HEK293 (cell line): ENCODE measurements at regions not wholly inside any gene's neighbourhood (a gene's known extent, or its start where the extent isn't known, plus 50 kb on each side); places are given as distances from the start of the nearest gene placed in this dataset.
A peak's percentile ranks its signal among the peaks of the same experiment; 100 is the strongest.

Experiments
- CTCF ChIA-PET: fragments of 350-600 bp; formaldehyde crosslinking; extraction: SDS; loops from one replicate; lab custom pipeline; 2021; ENCODE audit warnings: antibody characterized with exemption; lab: Yijun Ruan, JAX
- POLR2A ChIA-PET: fragments of 300-600 bp; formaldehyde crosslinking; extraction: SDS; loops from one replicate; lab custom pipeline; 2020; ENCODE audit warnings: antibody characterized with exemption, inconsistent platforms; lab: Yijun Ruan, JAX
- H3K27ac ChIP-seq: fragments of 200-500 bp; sonication (Bioruptor generic); 2 replicates; pipeline ENCODE4 v1.5.1; 2014; ENCODE audit warnings: low read depth, low read length, control low read depth, inconsistent platforms; ENCODE audit errors: extremely low read depth
- H3K36me3 ChIP-seq, 2 experiments: fragments of 200-500 bp in 1 of 2; sonication (Bioruptor generic) in 1 of 2; 1 replicate in 1 of 2; 2 replicates in 1 of 2; pipeline ENCODE4 v1.5.1; 2014 to 2017; ENCODE audit warnings: inconsistent platforms in 2 of 2, low read length in 2 of 2; ENCODE audit not compliant: control insufficient read depth in 2 of 2, insufficient read depth in 1 of 2
- H3K4me1 ChIP-seq: fragments of 200-500 bp; sonication (Bioruptor generic); 2 replicates; pipeline ENCODE4 v1.5.1; 2014; ENCODE audit warnings: mild to moderate bottlenecking, low read length, inconsistent platforms; ENCODE audit not compliant: control insufficient read depth, insufficient read depth
- H3K4me3 ChIP-seq: 2 replicates; pipeline ENCODE4 v1.5.1; 2011; ENCODE audit warnings: low read depth, mild to moderate bottlenecking, control low read depth, low read length, moderate library complexity
- H3K9me3 ChIP-seq: fragments of 200-500 bp; sonication (Bioruptor generic); 2 replicates; pipeline ENCODE4 v1.5.1; 2014; ENCODE audit warnings: low read depth, low read length, inconsistent platforms; ENCODE audit not compliant: control insufficient read depth, insufficient read depth
- AEBP2 ChIP-seq: fragments of 450-650 bp; formaldehyde crosslinking; IDR thresholded peaks from 2 replicates; pipeline ENCODE4 v1.5.1; 2016; ENCODE audit warnings: missing biosample characterization, missing genetic modification characterization, borderline replicate concordance
- EGR2 ChIP-seq: fragments of 450-650 bp; formaldehyde crosslinking; IDR thresholded peaks from 2 replicates; pipeline ENCODE4 v1.5.1; 2016; ENCODE audit warnings: low read depth, missing biosample characterization, missing genetic modification characterization
- GLI2 ChIP-seq: fragments of 450-650 bp; formaldehyde crosslinking; IDR thresholded peaks from 2 replicates; pipeline ENCODE4; 2017; ENCODE audit warnings: missing biosample characterization, missing genetic modification characterization, low read depth, borderline replicate concordance
- GLIS1 ChIP-seq: fragments of 450-650 bp; formaldehyde crosslinking; IDR thresholded peaks from 2 replicates; pipeline ENCODE4 v1.5.1; 2016; ENCODE audit warnings: missing biosample characterization, missing genetic modification characterization
- GLIS2 ChIP-seq: fragments of 450-650 bp; formaldehyde crosslinking; IDR thresholded peaks from 2 replicates; pipeline ENCODE4 v1.5.1; 2016; ENCODE audit warnings: missing biosample characterization, missing genetic modification characterization
- KLF10 ChIP-seq: fragments of 450-650 bp; IDR thresholded peaks from 2 replicates; pipeline ENCODE4 v1.5.1; 2018; ENCODE audit warnings: missing biosample characterization, mild to moderate bottlenecking, missing genetic modification characterization
- MEIS1 ChIP-seq: sonication (generic); formaldehyde crosslinking; IDR thresholded peaks from 2 replicates; pipeline ENCODE4 v1.8.1; 2022; ENCODE audit warnings: missing genetic modification reagents, mild to moderate bottlenecking, borderline replicate concordance
- MYNN ChIP-seq: fragments of 450-650 bp; formaldehyde crosslinking; IDR thresholded peaks from 2 replicates; pipeline ENCODE4 v1.5.1; 2016; ENCODE audit warnings: missing biosample characterization, missing genetic modification characterization, borderline replicate concordance
- SP3 ChIP-seq: fragments of 450-650 bp; formaldehyde crosslinking; IDR thresholded peaks from 2 replicates; pipeline ENCODE4 v1.5.1; 2016; ENCODE audit warnings: missing biosample characterization, missing genetic modification characterization
- TCF7L2 ChIP-seq: IDR thresholded peaks from 2 replicates; pipeline ENCODE4 v1.6.1; 2011; ENCODE audit warnings: low read depth, mild to moderate bottlenecking, inconsistent platforms, low read length, moderate library complexity, borderline replicate concordance
- ZBTB44 ChIP-seq: fragments of 450-650 bp; IDR thresholded peaks from 2 replicates; pipeline ENCODE4 v1.5.1; 2018; ENCODE audit warnings: missing biosample characterization, mild to moderate bottlenecking, missing genetic modification characterization
- ZBTB7A ChIP-seq: fragments of 450-650 bp; formaldehyde crosslinking; IDR thresholded peaks from 2 replicates; pipeline ENCODE4 v1.5.1; 2016; ENCODE audit warnings: low read depth, missing biosample characterization, missing genetic modification characterization
- ZFHX2 ChIP-seq: fragments of 450-650 bp; formaldehyde crosslinking; conservative IDR thresholded peaks from 2 replicates; pipeline ENCODE4 v1.5.1; 2016; ENCODE audit warnings: missing biosample characterization, missing genetic modification characterization
- ZIC2 ChIP-seq: fragments of 450-650 bp; formaldehyde crosslinking; IDR thresholded peaks from 2 replicates; pipeline ENCODE4 v1.5.1; 2016; ENCODE audit warnings: missing biosample characterization, missing genetic modification characterization
- ZNF133 ChIP-seq: fragments of 450-650 bp; formaldehyde crosslinking; IDR thresholded peaks from 2 replicates; pipeline ENCODE4 v1.5.1; 2016; ENCODE audit warnings: missing biosample characterization, missing genetic modification characterization
- ZNF146 ChIP-seq: fragments of 450-650 bp; formaldehyde crosslinking; IDR thresholded peaks from 2 replicates; pipeline ENCODE4 v1.5.1; 2016; ENCODE audit warnings: missing biosample characterization, missing genetic modification characterization
- ZNF18 ChIP-seq: fragments of 450-650 bp; formaldehyde crosslinking; IDR thresholded peaks from 2 replicates; pipeline ENCODE4 v1.5.1; 2016; ENCODE audit warnings: missing biosample characterization, missing genetic modification characterization
- ZNF248 ChIP-seq: fragments of 450-650 bp; formaldehyde crosslinking; IDR thresholded peaks from 2 replicates; pipeline ENCODE4 v1.5.1; 2017; ENCODE audit warnings: missing biosample characterization, missing genetic modification characterization
- ZNF341 ChIP-seq: fragments of 450-650 bp; formaldehyde crosslinking; IDR thresholded peaks from 2 replicates; pipeline ENCODE4; 2016; ENCODE audit warnings: low read depth, missing biosample characterization, missing genetic modification characterization
- ZNF350 ChIP-seq: fragments of 450-650 bp; formaldehyde crosslinking; IDR thresholded peaks from 2 replicates; pipeline ENCODE4 v1.5.0; 2017; ENCODE audit warnings: missing biosample characterization, mild to moderate bottlenecking, missing genetic modification characterization
- ZNF514 ChIP-seq: fragments of 450-650 bp; formaldehyde crosslinking; IDR thresholded peaks from 2 replicates; pipeline ENCODE4 v1.5.1; 2016; ENCODE audit warnings: missing biosample characterization, missing genetic modification characterization
- ZNF530 ChIP-seq: fragments of 450-650 bp; formaldehyde crosslinking; IDR thresholded peaks from 2 replicates; pipeline ENCODE4 v1.5.1; 2016; ENCODE audit warnings: low read depth, missing biosample characterization, missing genetic modification characterization
- ZNF558 ChIP-seq: fragments of 450-650 bp; formaldehyde crosslinking; IDR thresholded peaks from 2 replicates; pipeline ENCODE4 v1.5.1; 2016; ENCODE audit warnings: missing biosample characterization, missing genetic modification characterization
- ZNF701 ChIP-seq: fragments of 450-650 bp; formaldehyde crosslinking; IDR thresholded peaks from 2 replicates; pipeline ENCODE4 v1.5.1; 2016; ENCODE audit warnings: missing biosample characterization, missing genetic modification characterization
- ZNF707 ChIP-seq: fragments of 450-650 bp; formaldehyde crosslinking; IDR thresholded peaks from 2 replicates; pipeline ENCODE4 v1.5.1; 2016; ENCODE audit warnings: missing biosample characterization, missing genetic modification characterization
- ZNF76 ChIP-seq: fragments of 450-650 bp; formaldehyde crosslinking; IDR thresholded peaks from 2 replicates; pipeline ENCODE4; 2016; ENCODE audit warnings: low read depth, missing biosample characterization, missing genetic modification characterization, borderline replicate concordance
- ZXDB ChIP-seq: fragments of 450-650 bp; formaldehyde crosslinking; IDR thresholded peaks from 2 replicates; pipeline ENCODE4 v1.5.1; 2016; ENCODE audit warnings: missing biosample characterization, missing genetic modification characterization

GRCh38 chr12:124407074-124407473, 112.2 kb downstream of the RFLNA start:
- no peak overlapping the region for H3K27ac ChIP-seq
- POLR2A ChIA-PET = no interaction called here
- no peaks in the 10 kb centered on the region for H3K4me1 ChIP-seq
- H3K9me3 ChIP-seq = no peaks in the 10 kb centered on the region
- H3K4me3 ChIP-seq = no peak overlapping the region
- peaks cover 0 to 14% of the 10 kb centered on the region in 2 experiments for H3K36me3 ChIP-seq
- CTCF ChIA-PET = no interaction called here
- TF ChIP-seq TCF7L2 (no peak), MEIS1 (CRISPR knock-in tag) (no peak)

- CTCF ChIA-PET = interaction anchor here (0.5 kb wide), 1 partner anchor 96 kb away, joined by 3 read pairs; no protein-coding TSS in a partner anchor
- POLR2A ChIA-PET = no interaction called here
- Histone ChIP-seq H3K4me3 (no peak overlapping the region), H3K9me3 (no peaks in the 10 kb centered on the region), H3K4me1 (no peaks in the 10 kb centered on the region), H3K36me3 (peaks cover 0 to 23% of the 10 kb centered on the region in 2 experiments), H3K27ac (no peak overlapping the region)
- TF ChIP-seq ZNF341 (tag by site-specific recombination) = 0 out of 2 replicates have a peak, but pooled peaks have one; percentile 16
- no peak for TF ChIP-seq ZBTB7A (tag by site-specific recombination)
- TF ChIP-seq ZNF350 = no peak
Observed at GRCh38 chr12:124406043-124406442, 111.2 kb downstream of the RFLNA start.

- Histone ChIP-seq H3K36me3 (peaks cover 0 to 27% of the 10 kb centered on the region in 2 experiments), H3K4me3 (no peak overlapping the region), H3K9me3 (no peaks in the 10 kb centered on the region), H3K27ac (no peak overlapping the region), H3K4me1 (no peaks in the 10 kb centered on the region)
- ChIA-PET CTCF (no interaction called here), POLR2A (no interaction called here)
- TF ChIP-seq ZNF133 (tag by site-specific recombination) = no peak
- no peak for TF ChIP-seq EGR2 (tag by site-specific recombination)
- no peak for TF ChIP-seq ZNF530 (tag by site-specific recombination)
- no peak for TF ChIP-seq ZNF514 (tag by site-specific recombination)
- no peak for TF ChIP-seq ZNF248 (tag by site-specific recombination)
- TF ChIP-seq SP3 = no peak
Observed at GRCh38 chr12:124405592-124405991, 110.7 kb downstream of the RFLNA start.

GRCh38 chr12:124405151-124405550, 110.3 kb downstream of the RFLNA start:
- H3K4me3 ChIP-seq = no peak overlapping the region
- H3K36me3 ChIP-seq = peaks cover 0 to 31% of the 10 kb centered on the region in 2 experiments
- no peaks in the 10 kb centered on the region for H3K4me1 ChIP-seq
- ChIA-PET POLR2A (no interaction called here), CTCF (no interaction called here)
- H3K9me3 ChIP-seq = no peaks in the 10 kb centered on the region
- H3K27ac ChIP-seq = no peak overlapping the region
- TF ChIP-seq MYNN (tag by site-specific recombination) = no peak
- TF ChIP-seq GLIS1 = no peak
- TF ChIP-seq ZNF76 (tag by site-specific recombination) = no peak
- no peak for TF ChIP-seq ZXDB
- no peak for TF ChIP-seq ZNF707 (tag by site-specific recombination)
- TF ChIP-seq ZBTB44 (tag by site-specific recombination) = no peak
- no peak for TF ChIP-seq GLI2 (tag by site-specific recombination)
- no peak for TF ChIP-seq AEBP2
- TF ChIP-seq GLIS2 (tag by site-specific recombination) = 0 out of 2 replicates have a peak, but pooled peaks have one; percentile 11
- TF ChIP-seq EGR2 (tag by site-specific recombination) = peak; percentile 83
- no peak for TF ChIP-seq ZNF18 (tag by site-specific recombination)
- TF ChIP-seq ZFHX2 (tag by site-specific recombination) = peak; percentile 87
- TF ChIP-seq ZIC2 (tag by site-specific recombination) = no peak
- TF ChIP-seq ZNF558 = no peak
- no peak for TF ChIP-seq ZNF146
- no peak for TF ChIP-seq KLF10 (tag by site-specific recombination)
- TF ChIP-seq ZNF701 (tag by site-specific recombination) = no peak
